ENCODE measurements at regions not wholly inside any gene's neighbourhood (a gene's known extent, or its start where the extent isn't known, plus 50 kb on each side); places are given as distances from the start of the nearest gene placed in this dataset.

DNA sequence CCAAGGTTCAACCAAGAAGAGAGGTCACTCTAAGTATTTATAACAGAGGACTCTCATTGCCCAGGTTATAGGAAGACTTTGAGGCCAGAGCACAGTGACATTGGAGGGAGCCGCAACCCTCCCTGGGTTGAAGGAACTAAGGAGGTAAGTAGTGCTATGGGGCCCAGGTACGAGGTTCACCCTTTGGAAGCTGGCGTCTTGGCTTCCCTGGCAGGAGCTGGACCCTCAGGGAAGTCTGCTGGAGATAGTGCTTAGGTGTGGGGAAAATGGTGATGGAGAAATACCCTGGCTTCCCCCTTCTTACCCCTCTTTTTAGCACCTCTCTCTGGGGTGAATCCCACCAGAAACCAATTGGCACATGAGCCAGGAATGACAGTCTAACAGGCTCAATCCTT is 317.9 kb upstream of the ZNF32 start:
- TF ChIP-seq, protein P1, sequence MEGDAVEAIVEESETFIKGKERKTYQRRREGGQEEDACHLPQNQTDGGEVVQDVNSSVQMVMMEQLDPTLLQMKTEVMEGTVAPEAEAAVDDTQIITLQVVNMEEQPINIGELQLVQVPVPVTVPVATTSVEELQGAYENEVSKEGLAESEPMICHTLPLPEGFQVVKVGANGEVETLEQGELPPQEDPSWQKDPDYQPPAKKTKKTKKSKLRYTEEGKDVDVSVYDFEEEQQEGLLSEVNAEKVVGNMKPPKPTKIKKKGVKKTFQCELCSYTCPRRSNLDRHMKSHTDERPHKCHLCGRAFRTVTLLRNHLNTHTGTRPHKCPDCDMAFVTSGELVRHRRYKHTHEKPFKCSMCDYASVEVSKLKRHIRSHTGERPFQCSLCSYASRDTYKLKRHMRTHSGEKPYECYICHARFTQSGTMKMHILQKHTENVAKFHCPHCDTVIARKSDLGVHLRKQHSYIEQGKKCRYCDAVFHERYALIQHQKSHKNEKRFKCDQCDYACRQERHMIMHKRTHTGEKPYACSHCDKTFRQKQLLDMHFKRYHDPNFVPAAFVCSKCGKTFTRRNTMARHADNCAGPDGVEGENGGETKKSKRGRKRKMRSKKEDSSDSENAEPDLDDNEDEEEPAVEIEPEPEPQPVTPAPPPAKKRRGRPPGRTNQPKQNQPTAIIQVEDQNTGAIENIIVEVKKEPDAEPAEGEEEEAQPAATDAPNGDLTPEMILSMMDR (IDR thresholded peaks at IDR 0.05) = no peak
- TF ChIP-seq EP300 (IDR thresholded peaks at IDR 0.05) (no peak), POLR2A (IDR thresholded peaks at IDR 0.05) (no peak)

Data from tibial nerve (tissue), 4 donors.